SIG-M5 (cell line): ENCODE measurements at regions not wholly inside any gene's neighbourhood (a gene's known extent, or its start where the extent isn't known, plus 50 kb on each side); places are given as distances from the start of the nearest gene placed in this dataset.

ENCODE experiments used
- DNase-seq: peaks from one replicate; lab custom pipeline; 2025; lab: John Stamatoyannopoulos, UW

GRCh38 chr2:173648816-173649215, 294.1 kb downstream of the CDCA7 start:
- no peak for DNase-seq

- DNase-seq: no peak
Measured at GRCh38 chr2:173649527-173650219, 295.0 kb downstream of the CDCA7 start.

- DNase-seq: no peak
Measured at GRCh38 chr2:173651891-173652290, 297.2 kb downstream of the CDCA7 start.

GRCh38 chr2:173652311-173652710, 297.6 kb downstream of the CDCA7 start:
- DNase-seq: no peak

- DNase-seq: no peak
Measured at GRCh38 chr2:173652767-173653431, 298.2 kb downstream of the CDCA7 start.

- DNase-seq: no peak
Measured at GRCh38 chr2:173653432-173653805, 298.7 kb downstream of the CDCA7 start.

- DNase-seq: no peak
Measured at GRCh38 chr2:173654161-173654895, 299.7 kb downstream of the CDCA7 start.

- no peak for DNase-seq
Measured at GRCh38 chr2:173654896-173655265, 300.2 kb downstream of the CDCA7 start.

GRCh38 chr2:173656086-173656485, 301.4 kb downstream of the CDCA7 start:
- no peak for DNase-seq

- DNase-seq: no peak
Measured at GRCh38 chr2:173657996-173658717, 303.5 kb downstream of the CDCA7 start.

- DNase-seq: no peak
Measured at GRCh38 chr2:173658946-173659371, 304.3 kb downstream of the CDCA7 start.

- DNase-seq: no peak
Measured at GRCh38 chr2:173659509-173659908, 304.8 kb downstream of the CDCA7 start.

GRCh38 chr2:173661586-173661985, 303.6 kb downstream of the SP3 start:
- DNase-seq: no peak

GRCh38 chr2:173663353-173663752, 301.8 kb downstream of the SP3 start:
- no peak for DNase-seq

GRCh38 chr2:173663835-173664512, 301.2 kb downstream of the SP3 start:
- DNase-seq: no peak

- DNase-seq: no peak
Measured at GRCh38 chr2:173664513-173664910, 300.7 kb downstream of the SP3 start.

- DNase-seq: no peak
Measured at GRCh38 chr2:173666171-173666888, 298.8 kb downstream of the SP3 start.

GRCh38 chr2:173667014-173667413, 298.2 kb downstream of the SP3 start:
- DNase-seq: no peak

GRCh38 chr2:173667415-173667814, 297.8 kb downstream of the SP3 start:
- no peak for DNase-seq

- no peak for DNase-seq
Measured at GRCh38 chr2:173669271-173669853, 295.8 kb downstream of the SP3 start.

- no peak for DNase-seq
Measured at GRCh38 chr2:173669888-173670287, 295.3 kb downstream of the SP3 start.
